B cell (primary cell): ENCODE measurements at regions not wholly inside any gene's neighbourhood (a gene's known extent, or its start where the extent isn't known, plus 50 kb on each side); places are given as distances from the start of the nearest gene placed in this dataset.
"Not testable (repeated sequence)": the region's sequence is repeated elsewhere in the genome, so short reads cannot be mapped to it uniquely, and the experiment has no call there.

ENCODE experiments used
- CTCF ChIP-seq: fragments of 200-600 bp; IDR thresholded peaks from one replicate; pipeline ENCODE4 v1.8.0; 2022; ENCODE audit warnings: antibody characterized with exemption, mild to moderate bottlenecking
- EZH2 ChIP-seq: IDR thresholded peaks from 2 replicates; pipeline ENCODE4 v1.6.1; 2012; ENCODE audit warnings: borderline replicate concordance, low read depth, mild to moderate bottlenecking, moderate library complexity, low read length; ENCODE audit not compliant: insufficient read depth, poor library complexity, severe bottlenecking

GRCh38 chr20:30164389-30164788 is 1093.1 kb upstream of the DEFB115 start:
- not testable (repeated sequence) for TF ChIP-seq CTCF, EZH2
